NT2/D1 (cell line): ENCODE measurements at regions not wholly inside any gene's neighbourhood (a gene's known extent, or its start where the extent isn't known, plus 50 kb on each side); places are given as distances from the start of the nearest gene placed in this dataset.

Experiments used
- SUZ12 ChIP-seq: IDR thresholded peaks from 2 replicates; pipeline ENCODE4 v1.6.1; 2011; ENCODE audit not compliant: insufficient read length, insufficient read depth; ENCODE audit errors: extremely low read depth
- YY1 ChIP-seq: IDR thresholded peaks from 2 replicates; pipeline ENCODE4 v1.6.1; 2011; ENCODE audit not compliant: insufficient read length, insufficient read depth
- ZNF274 ChIP-seq: IDR thresholded peaks from 2 replicates; pipeline ENCODE4 v1.6.1; 2011; ENCODE audit warnings: mild to moderate bottlenecking, low read depth, low read length

- TF ChIP-seq YY1 (no peak), ZNF274 (no peak), SUZ12 (no peak)
These were observed 137.5 kb downstream of the CENPF start for GRCh38 chr1:214740471-214740870.
